ENCODE measurements at regions not wholly inside any gene's neighbourhood (a gene's known extent, or its start where the extent isn't known, plus 50 kb on each side); places are given as distances from the start of the nearest gene placed in this dataset.

GRCh38 chr14:55766071-55766470, 186.1 kb downstream of the KTN1 start:
- Histone ChIP-seq H3K9me3 (no peaks in the 10 kb centered on the region), H3K4me3 (no peak overlapping the region), H3K4me1 (no peaks in the 10 kb centered on the region), H3K36me3 (no peaks in the 10 kb centered on the region), H3K27me3 (ENCODE audit: low read depth) (no peaks in the 10 kb centered on the region), H3K27ac (no peak overlapping the region)
- ATAC-seq (no peak), DNase-seq (no peak)
- TF ChIP-seq CTCF (IDR thresholded peaks at IDR 0.05), result no peak
- intact Hi-C loops (cut with DNase I), result no loop called here

GRCh38 chr14:55767286-55767685, 187.3 kb downstream of the KTN1 start:
- Histone ChIP-seq H3K9me3 (no peaks in the 10 kb centered on the region), H3K36me3 (no peaks in the 10 kb centered on the region), H3K27ac (no peak overlapping the region), H3K4me1 (no peaks in the 10 kb centered on the region), H3K27me3 (ENCODE audit: low read depth) (no peaks in the 10 kb centered on the region), H3K4me3 (no peak overlapping the region)
- no peak for ATAC-seq
- no peak for DNase-seq
- intact Hi-C loops (cut with DNase I), result no loop called here
- no peak for TF ChIP-seq CTCF (IDR thresholded peaks at IDR 0.05)

- Histone ChIP-seq H3K4me3 (no peak overlapping the region), H3K36me3 (no peaks in the 10 kb centered on the region), H3K4me1 (no peaks in the 10 kb centered on the region), H3K27ac (no peak overlapping the region), H3K9me3 (no peaks in the 10 kb centered on the region), H3K27me3 (ENCODE audit: low read depth) (no peaks in the 10 kb centered on the region)
- DNase-seq (no peak), ATAC-seq (no peak)
- no peak for TF ChIP-seq CTCF (IDR thresholded peaks at IDR 0.05)
- intact Hi-C loops (cut with DNase I), result no loop called here
Measured at GRCh38 chr14:55769877-55770276, 189.9 kb downstream of the KTN1 start.

- intact Hi-C loops (cut with DNase I), result no loop called here
- TF ChIP-seq CTCF (IDR thresholded peaks at IDR 0.05), result no peak
- Histone ChIP-seq H3K4me1 (no peaks in the 10 kb centered on the region), H3K27ac (no peak overlapping the region), H3K4me3 (no peak overlapping the region), H3K9me3 (no peaks in the 10 kb centered on the region), H3K36me3 (no peaks in the 10 kb centered on the region), H3K27me3 (ENCODE audit: low read depth) (no peaks in the 10 kb centered on the region)
- no peak for DNase-seq
- no peak for ATAC-seq
Measured at GRCh38 chr14:55771242-55771981, 191.4 kb downstream of the KTN1 start.

GRCh38 chr14:55772486-55772885, 192.5 kb downstream of the KTN1 start:
- intact Hi-C loops (cut with DNase I), result no loop called here
- no peak for TF ChIP-seq CTCF (IDR thresholded peaks at IDR 0.05)
- Histone ChIP-seq H3K4me1 (no peaks in the 10 kb centered on the region), H3K27me3 (ENCODE audit: low read depth) (no peaks in the 10 kb centered on the region), H3K27ac (no peak overlapping the region), H3K9me3 (no peaks in the 10 kb centered on the region), H3K4me3 (no peak overlapping the region), H3K36me3 (no peaks in the 10 kb centered on the region)
- DNase-seq, result no peak
- ATAC-seq, result no peak

Measured in lower lobe of right lung (tissue), 2 donors.